Activated B cell treated with CpG ODN at 0.5 μM for 24 hours (primary cell): ENCODE measurements at regions not wholly inside any gene's neighbourhood (a gene's known extent, or its start where the extent isn't known, plus 50 kb on each side); places are given as distances from the start of the nearest gene placed in this dataset.

Experiments
- ATAC-seq: fragments of 200-7000 bp; cut with Tn5 transposase; one replicate; pipeline ENCODE4 v1.10.0; 2021; ENCODE audit warnings: low read depth, mild to moderate bottlenecking, moderate library complexity
- CTCF ChIA-PET: fragments of 350-600 bp; sonication (Branson Sonifier 250); formaldehyde crosslinking; loops from one replicate; lab custom pipeline; 2021; ENCODE audit warnings: antibody characterized with exemption; lab: Charles Lee
- POLR2A ChIA-PET: fragments of 350-600 bp; sonication (Branson Sonifier 250); formaldehyde crosslinking; loops from one replicate; lab custom pipeline; 2021; ENCODE audit warnings: antibody characterized with exemption; lab: Charles Lee
- DNase-seq: peaks from one replicate; pipeline ENCODE4 v3.0.0; 2022
- H3K27ac Mint-ChIP-seq: one replicate; pipeline ENCODE4 v1.8.0; 2020; ENCODE audit warnings: mixed read lengths
- H3K27me3 Mint-ChIP-seq: one replicate; pipeline ENCODE4 v1.8.0; 2021; ENCODE audit warnings: mixed read lengths
- H3K36me3 Mint-ChIP-seq: one replicate; pipeline ENCODE4 v1.8.0; 2021; ENCODE audit warnings: low read depth, mixed read lengths
- H3K4me1 Mint-ChIP-seq: one replicate; pipeline ENCODE4 v1.8.0; 2021; ENCODE audit warnings: mixed read lengths
- H3K4me3 Mint-ChIP-seq: one replicate; pipeline ENCODE4 v1.8.0; 2020; ENCODE audit warnings: mild to moderate bottlenecking, mixed read lengths
- H3K9me3 Mint-ChIP-seq: one replicate; pipeline ENCODE4 v1.8.0; 2020; ENCODE audit warnings: mixed read lengths
- CTCF ChIP-seq: fragments of 200-600 bp; IDR thresholded peaks from one replicate; pipeline ENCODE4 v1.8.0; 2022; ENCODE audit warnings: antibody characterized with exemption, mild to moderate bottlenecking
- intact Hi-C: fragments of 100-400 bp; cut with micrococcal nuclease; formaldehyde crosslinking; loops from one replicate; pipeline ENCODE4 v1.15.1; 2024

- ChIA-PET CTCF (no interaction called here), POLR2A (no interaction called here)
- TF ChIP-seq CTCF = no peak
- DNase-seq = no peak
- Mint-ChIP-seq H3K27me3 (no peaks in the 10 kb centered on the region), H3K4me1 (peaks cover 52% of the 10 kb centered on the region), H3K27ac (no peak overlapping the region), H3K9me3 (peaks cover 8% of the 10 kb centered on the region), H3K4me3 (no peak overlapping the region), H3K36me3 (peaks cover 4% of the 10 kb centered on the region)
- intact Hi-C loops = loop anchor here (10.0 kb wide), 1 partner anchor 234 kb away; no protein-coding TSS in a partner anchor
- no peak for ATAC-seq
These were observed 294.5 kb upstream of the CLNK start for GRCh38 chr4:10979032-10979431.

GRCh38 chr4:10977534-10977933, 293.0 kb upstream of the CLNK start:
- DNase-seq (no peak), ATAC-seq (peak; percentile 85)
- Mint-ChIP-seq H3K9me3 (peaks cover 13% of the 10 kb centered on the region), H3K27me3 (no peaks in the 10 kb centered on the region), H3K4me3 (peak overlapping the region; percentile 37), H3K36me3 (peaks cover 4% of the 10 kb centered on the region), H3K27ac (no peak overlapping the region), H3K4me1 (peaks cover 39% of the 10 kb centered on the region)
- CTCF ChIA-PET = no interaction called here
- no peak for TF ChIP-seq CTCF
- intact Hi-C loops = loop anchor here (10.0 kb wide), 1 partner anchor 233 kb away; no protein-coding TSS in a partner anchor
- POLR2A ChIA-PET = no interaction called here

- ChIA-PET POLR2A (no interaction called here), CTCF (no interaction called here)
- no peak overlapping the region for H3K4me3 Mint-ChIP-seq
- peaks cover 33% of the 10 kb centered on the region for H3K4me1 Mint-ChIP-seq
- H3K27ac Mint-ChIP-seq = peak overlapping the region; percentile 52
- peaks cover 13% of the 10 kb centered on the region for H3K9me3 Mint-ChIP-seq
- intact Hi-C loops = loop anchor here (10.0 kb wide), 1 partner anchor 230 kb away; no protein-coding TSS in a partner anchor
- ATAC-seq (peak; percentile 58), DNase-seq (no peak)
- peaks cover 4% of the 10 kb centered on the region for H3K36me3 Mint-ChIP-seq
- TF ChIP-seq CTCF = no peak
- no peaks in the 10 kb centered on the region for H3K27me3 Mint-ChIP-seq
These were observed 289.8 kb upstream of the CLNK start for GRCh38 chr4:10974371-10974770.

- peaks cover 32% of the 10 kb centered on the region for H3K4me1 Mint-ChIP-seq
- intact Hi-C loops = loop anchor here (10.0 kb wide), 1 partner anchor 229 kb away; no protein-coding TSS in a partner anchor
These were observed 289.1 kb upstream of the CLNK start for GRCh38 chr4:10973686-10974085.

More at GRCh38 chr4:10973686-10974085, 289.1 kb upstream of the CLNK start:
- Mint-ChIP-seq H3K36me3 (peaks cover 4% of the 10 kb centered on the region), H3K27me3 (no peaks in the 10 kb centered on the region), H3K4me3 (no peak overlapping the region), H3K9me3 (peaks cover 13% of the 10 kb centered on the region), H3K27ac (no peak overlapping the region)
- DNase-seq (no peak), ATAC-seq (no peak)
- TF ChIP-seq CTCF = no peak
- POLR2A ChIA-PET = no interaction called here
- CTCF ChIA-PET = no interaction called here
